K562 (cell line): ENCODE measurements at regions not wholly inside any gene's neighbourhood (a gene's known extent, or its start where the extent isn't known, plus 50 kb on each side); places are given as distances from the start of the nearest gene placed in this dataset.
A peak's percentile ranks its signal among the peaks of the same experiment; 100 is the strongest.

Source experiments
- ATAC-seq: fragments of 200-7000 bp; cut with Tn5 transposase; 3 replicates; pipeline ENCODE4 v1.9.1; 2020; ENCODE audit warnings: moderate library complexity
- BruUV-seq: library from RNA; stranded (reverse); fragments of 400-500 nt; replicated peaks from 2 replicates; lab custom pipeline; 2021; lab: Mats Ljungman, UMichigan
- CTCF ChIA-PET: fragments of 300-600 bp; formaldehyde crosslinking; extraction: SDS; loops from one replicate; lab custom pipeline; 2021; ENCODE audit warnings: low intra/inter-chr PET ratio; lab: Yijun Ruan, JAX
- POLR2A ChIA-PET: fragments of 300-600, 350-650 bp; sonication (Branson Sonifier 250); formaldehyde crosslinking; extraction: SDS; loops from one replicate; lab custom pipeline; 2021; ENCODE audit warnings: antibody characterized with exemption, inconsistent platforms; lab: Yijun Ruan, JAX
- DNase-seq, 4 experiments: peaks; one replicate each; pipeline versions ENCODE4 v3.0.0 to v3.0.0-alpha.2; 2011 to 2018; ENCODE audit warnings: low spot score in 3 of 4, mixed read lengths in 3 of 4; ENCODE audit errors: extremely low read depth in 1 of 4
- FAIRE-seq: peaks from 2 replicates; lab custom pipeline; 2011; peaks lifted over from hg19 to GRCh38; lab: Jason Lieb, UNC
- H2AFZ ChIP-seq: 2 replicates; pipeline ENCODE4 v1.6.0; 2011; ENCODE audit warnings: low read depth, low read length, control low read depth, inconsistent platforms
- H3K27ac ChIP-seq: fragments of 200-600 bp; 3 replicates; pipeline ENCODE4 v1.8.0; 2011; ENCODE audit warnings: low read depth, mild to moderate bottlenecking, control low read depth, inconsistent platforms, low read length, moderate library complexity, mixed read lengths; ENCODE audit errors: extremely low read depth
- H3K27me3 ChIP-seq, 2 experiments: fragments of 300-600 bp in 1 of 2; 2 replicates in 1 of 2; 3 replicates in 1 of 2; pipeline versions ENCODE4 v1.6.0 to v1.8.0; 2011; ENCODE audit warnings: inconsistent platforms in 2 of 2, low read length in 2 of 2, mild to moderate bottlenecking in 1 of 2, mixed read lengths in 1 of 2, moderate library complexity in 1 of 2; ENCODE audit not compliant: control insufficient read depth in 2 of 2, insufficient read depth in 2 of 2
- H3K36me3 ChIP-seq: fragments of 300-600 bp; 3 replicates; pipeline ENCODE4 v1.8.0; 2011; ENCODE audit warnings: mild to moderate bottlenecking, low read length, inconsistent platforms; ENCODE audit not compliant: control insufficient read depth, insufficient read depth
- H3K4me1 ChIP-seq, 2 experiments: fragments of 200-600 bp in 1 of 2; replicated peaks in 1 of 2; 2 replicates in 1 of 2; 3 replicates in 1 of 2; pipeline versions ENCODE4 v1.5.1 to v1.8.0; 2011; ENCODE audit warnings: inconsistent platforms in 2 of 2, low read length in 2 of 2, mild to moderate bottlenecking in 1 of 2, mixed read lengths in 1 of 2, moderate library complexity in 1 of 2; ENCODE audit not compliant: control insufficient read depth in 2 of 2, insufficient read depth in 2 of 2
- H3K4me2 ChIP-seq: 2 replicates; pipeline ENCODE4 v1.6.1; 2011; ENCODE audit warnings: low read length, control low read depth, inconsistent platforms, mixed read lengths; ENCODE audit not compliant: insufficient read depth
- H3K4me3 ChIP-seq: fragments of 200-600 bp; sonication (generic), shearing (Covaris generic); 2 replicates; pipeline ENCODE4 v1.5.1; 2016; ENCODE audit warnings: control low read depth, inconsistent platforms
- H3K79me2 ChIP-seq: fragments of 200-600 bp; 3 replicates; pipeline ENCODE4 v1.8.0; 2011; ENCODE audit warnings: low read length, inconsistent platforms; ENCODE audit not compliant: control insufficient read depth, insufficient read depth
- H3K9ac ChIP-seq, 2 experiments: 2 replicates each; pipeline versions ENCODE4 v1.6.0 to v1.6.1; 2011; ENCODE audit warnings: low read depth in 2 of 2, low read length in 2 of 2, control low read depth in 1 of 2, inconsistent platforms in 1 of 2, mild to moderate bottlenecking in 1 of 2, mixed read lengths in 1 of 2; ENCODE audit not compliant: insufficient read depth in 1 of 2
- H3K9me1 ChIP-seq: one replicate; pipeline ENCODE4 v1.6.0; 2011; ENCODE audit warnings: inconsistent platforms, mild to moderate bottlenecking, low read length, moderate library complexity; ENCODE audit not compliant: control insufficient read depth, insufficient read depth
- H3K9me3 ChIP-seq: replicated peaks from 2 replicates; pipeline ENCODE4 v1.5.1; 2011; ENCODE audit warnings: low read depth, low read length, inconsistent platforms; ENCODE audit not compliant: control insufficient read depth, insufficient read depth
- H4K20me1 ChIP-seq: replicated peaks from 2 replicates; pipeline ENCODE4 v1.6.1; 2011; ENCODE audit warnings: low read length, inconsistent platforms, mixed read lengths; ENCODE audit not compliant: control insufficient read depth, insufficient read depth
- DACH1 ChIP-seq: fragments of 450-650 bp; IDR thresholded peaks from 2 replicates; pipeline ENCODE4 v1.6.1; 2018; ENCODE audit not compliant: partially characterized antibody
- NRF1 ChIP-seq, 2 experiments: fragments of 450-650 bp; IDR thresholded peaks in 1 of 2; conservative IDR thresholded peaks in 1 of 2; 2 replicates each; pipeline ENCODE4 v1.6.1; 2014; ENCODE audit warnings: mild to moderate bottlenecking in 2 of 2
- TFE3 ChIP-seq: fragments of 450-650 bp; formaldehyde crosslinking; IDR thresholded peaks from 2 replicates; pipeline ENCODE4 v1.4.0; 2020; ENCODE audit warnings: mild to moderate bottlenecking, mixed read lengths
- TSC22D4 ChIP-seq: fragments of 450-650 bp; IDR thresholded peaks from 2 replicates; pipeline ENCODE4 v1.6.1; 2016; ENCODE audit warnings: missing genetic modification characterization, missing biosample characterization, control low read depth
- ZNF324 ChIP-seq: fragments of 250-450 bp; sonication (Bioruptor Pico); IDR thresholded peaks from 2 replicates; pipeline ENCODE4 v1.4.0; 2020; ENCODE audit warnings: mild to moderate bottlenecking
- ZNF518B ChIP-seq: fragments of 250-450 bp; sonication (Bioruptor Pico); IDR thresholded peaks from 2 replicates; pipeline ENCODE4 v1.5.0; 2021; ENCODE audit warnings: mild to moderate bottlenecking, moderate library complexity
- in situ Hi-C: fragments of 300-500 bp; cut with MboI; formaldehyde crosslinking; loops from 4 replicates; pipeline ENCODE4 v1.15.0; 2018; ENCODE audit warnings: inconsistent platforms, mixed read lengths
- intact Hi-C: fragments of 100-400 bp; cut with micrococcal nuclease; formaldehyde crosslinking; loops from 2 replicates; pipeline ENCODE4 v1.14.2; 2022
- TF ChIP-seq, protein P1 (sequence below): sonication (generic); formaldehyde crosslinking; IDR thresholded peaks from 2 replicates; pipeline ENCODE4 v1.8.0; 2022; ENCODE audit warnings: mild to moderate bottlenecking, missing genetic modification reagents

DNA sequence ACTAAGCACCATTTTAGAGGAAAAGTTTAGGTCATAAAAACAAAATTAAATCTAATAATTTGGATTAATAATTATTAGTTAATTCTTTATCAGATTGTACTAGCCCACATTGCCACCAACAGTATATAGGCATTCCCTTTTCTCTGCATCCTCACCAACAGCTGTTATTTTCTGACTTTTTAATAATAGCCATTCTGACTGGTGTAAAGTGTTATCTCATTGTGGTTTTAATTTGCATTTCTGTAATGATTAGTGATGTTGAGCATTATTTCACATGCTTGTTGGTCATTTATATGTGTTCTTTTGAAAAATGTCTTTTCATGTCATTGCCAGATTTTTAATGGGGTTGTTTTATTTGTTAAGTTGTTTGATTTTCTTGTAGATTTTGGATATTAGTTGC is 319.1 kb upstream of the SYNCRIP start:
- H2AFZ ChIP-seq: no peak overlapping the region
- H3K9ac ChIP-seq: no peak overlapping the region
- ChIA-PET CTCF (no interaction called here), POLR2A (no interaction called here)
- in situ Hi-C loops (no loop called here), intact Hi-C loops (no loop called here)
- no peaks in the 10 kb centered on the region for H3K9me1 ChIP-seq
- no peaks in the 10 kb centered on the region for H3K36me3 ChIP-seq
- H3K4me1 ChIP-seq: no peaks in the 10 kb centered on the region
- FAIRE-seq (no peak), DNase-seq (no peak), ATAC-seq (no peak)
- H3K4me3 ChIP-seq: no peak overlapping the region
- no peaks in the 10 kb centered on the region for H4K20me1 ChIP-seq
- no peaks in the 10 kb centered on the region for H3K9me3 ChIP-seq
- H3K79me2 ChIP-seq: no peaks in the 10 kb centered on the region
- TF ChIP-seq ZNF324 (CRISPR knock-in tag) (no peak), TFE3 (CRISPR knock-in tag) (no peak), TSC22D4 (tag) (no peak), DACH1 (peak; percentile 65), NRF1 (conservative IDR thresholded peaks at IDR 0.05 in 1 of 2, IDR thresholded peaks at IDR 0.05 in 1 of 2) (no peak), ZNF518B (CRISPR knock-in tag) (no peak)
- TF ChIP-seq, protein P1, sequence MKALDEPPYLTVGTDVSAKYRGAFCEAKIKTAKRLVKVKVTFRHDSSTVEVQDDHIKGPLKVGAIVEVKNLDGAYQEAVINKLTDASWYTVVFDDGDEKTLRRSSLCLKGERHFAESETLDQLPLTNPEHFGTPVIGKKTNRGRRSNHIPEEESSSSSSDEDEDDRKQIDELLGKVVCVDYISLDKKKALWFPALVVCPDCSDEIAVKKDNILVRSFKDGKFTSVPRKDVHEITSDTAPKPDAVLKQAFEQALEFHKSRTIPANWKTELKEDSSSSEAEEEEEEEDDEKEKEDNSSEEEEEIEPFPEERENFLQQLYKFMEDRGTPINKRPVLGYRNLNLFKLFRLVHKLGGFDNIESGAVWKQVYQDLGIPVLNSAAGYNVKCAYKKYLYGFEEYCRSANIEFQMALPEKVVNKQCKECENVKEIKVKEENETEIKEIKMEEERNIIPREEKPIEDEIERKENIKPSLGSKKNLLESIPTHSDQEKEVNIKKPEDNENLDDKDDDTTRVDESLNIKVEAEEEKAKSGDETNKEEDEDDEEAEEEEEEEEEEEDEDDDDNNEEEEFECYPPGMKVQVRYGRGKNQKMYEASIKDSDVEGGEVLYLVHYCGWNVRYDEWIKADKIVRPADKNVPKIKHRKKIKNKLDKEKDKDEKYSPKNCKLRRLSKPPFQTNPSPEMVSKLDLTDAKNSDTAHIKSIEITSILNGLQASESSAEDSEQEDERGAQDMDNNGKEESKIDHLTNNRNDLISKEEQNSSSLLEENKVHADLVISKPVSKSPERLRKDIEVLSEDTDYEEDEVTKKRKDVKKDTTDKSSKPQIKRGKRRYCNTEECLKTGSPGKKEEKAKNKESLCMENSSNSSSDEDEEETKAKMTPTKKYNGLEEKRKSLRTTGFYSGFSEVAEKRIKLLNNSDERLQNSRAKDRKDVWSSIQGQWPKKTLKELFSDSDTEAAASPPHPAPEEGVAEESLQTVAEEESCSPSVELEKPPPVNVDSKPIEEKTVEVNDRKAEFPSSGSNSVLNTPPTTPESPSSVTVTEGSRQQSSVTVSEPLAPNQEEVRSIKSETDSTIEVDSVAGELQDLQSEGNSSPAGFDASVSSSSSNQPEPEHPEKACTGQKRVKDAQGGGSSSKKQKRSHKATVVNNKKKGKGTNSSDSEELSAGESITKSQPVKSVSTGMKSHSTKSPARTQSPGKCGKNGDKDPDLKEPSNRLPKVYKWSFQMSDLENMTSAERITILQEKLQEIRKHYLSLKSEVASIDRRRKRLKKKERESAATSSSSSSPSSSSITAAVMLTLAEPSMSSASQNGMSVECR (CRISPR knock-in tag): no peak
- no peak overlapping the region for H3K4me2 ChIP-seq
- BruUV-seq: no TSS peak
- H3K27me3 ChIP-seq: no peaks in the 10 kb centered on the region
- no peak overlapping the region for H3K27ac ChIP-seq
